ENCODE measurements at regions not wholly inside any gene's neighbourhood (a gene's known extent, or its start where the extent isn't known, plus 50 kb on each side); places are given as distances from the start of the nearest gene placed in this dataset.

DNA sequence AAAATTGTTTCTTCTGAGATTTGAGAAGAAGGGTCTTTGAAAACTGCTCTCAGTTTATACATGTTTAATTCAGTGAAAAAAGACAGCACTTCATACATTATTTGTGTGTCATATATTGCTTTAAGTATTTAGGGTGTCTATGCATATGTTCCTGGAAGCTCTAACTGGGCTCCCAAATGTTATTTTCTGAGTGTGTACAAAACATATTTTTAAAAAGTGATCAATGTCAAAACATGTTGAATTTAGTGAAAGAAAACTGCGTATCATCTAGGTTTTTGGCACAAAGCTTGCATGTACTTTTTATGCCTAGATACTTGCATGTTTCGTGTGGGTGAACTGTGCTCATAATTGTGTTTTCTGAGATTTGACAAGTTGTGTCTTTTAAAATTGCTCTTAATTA, 81.6 kb downstream of the ASCL4 start (continued):
- TF ChIP-seq, protein P1, sequence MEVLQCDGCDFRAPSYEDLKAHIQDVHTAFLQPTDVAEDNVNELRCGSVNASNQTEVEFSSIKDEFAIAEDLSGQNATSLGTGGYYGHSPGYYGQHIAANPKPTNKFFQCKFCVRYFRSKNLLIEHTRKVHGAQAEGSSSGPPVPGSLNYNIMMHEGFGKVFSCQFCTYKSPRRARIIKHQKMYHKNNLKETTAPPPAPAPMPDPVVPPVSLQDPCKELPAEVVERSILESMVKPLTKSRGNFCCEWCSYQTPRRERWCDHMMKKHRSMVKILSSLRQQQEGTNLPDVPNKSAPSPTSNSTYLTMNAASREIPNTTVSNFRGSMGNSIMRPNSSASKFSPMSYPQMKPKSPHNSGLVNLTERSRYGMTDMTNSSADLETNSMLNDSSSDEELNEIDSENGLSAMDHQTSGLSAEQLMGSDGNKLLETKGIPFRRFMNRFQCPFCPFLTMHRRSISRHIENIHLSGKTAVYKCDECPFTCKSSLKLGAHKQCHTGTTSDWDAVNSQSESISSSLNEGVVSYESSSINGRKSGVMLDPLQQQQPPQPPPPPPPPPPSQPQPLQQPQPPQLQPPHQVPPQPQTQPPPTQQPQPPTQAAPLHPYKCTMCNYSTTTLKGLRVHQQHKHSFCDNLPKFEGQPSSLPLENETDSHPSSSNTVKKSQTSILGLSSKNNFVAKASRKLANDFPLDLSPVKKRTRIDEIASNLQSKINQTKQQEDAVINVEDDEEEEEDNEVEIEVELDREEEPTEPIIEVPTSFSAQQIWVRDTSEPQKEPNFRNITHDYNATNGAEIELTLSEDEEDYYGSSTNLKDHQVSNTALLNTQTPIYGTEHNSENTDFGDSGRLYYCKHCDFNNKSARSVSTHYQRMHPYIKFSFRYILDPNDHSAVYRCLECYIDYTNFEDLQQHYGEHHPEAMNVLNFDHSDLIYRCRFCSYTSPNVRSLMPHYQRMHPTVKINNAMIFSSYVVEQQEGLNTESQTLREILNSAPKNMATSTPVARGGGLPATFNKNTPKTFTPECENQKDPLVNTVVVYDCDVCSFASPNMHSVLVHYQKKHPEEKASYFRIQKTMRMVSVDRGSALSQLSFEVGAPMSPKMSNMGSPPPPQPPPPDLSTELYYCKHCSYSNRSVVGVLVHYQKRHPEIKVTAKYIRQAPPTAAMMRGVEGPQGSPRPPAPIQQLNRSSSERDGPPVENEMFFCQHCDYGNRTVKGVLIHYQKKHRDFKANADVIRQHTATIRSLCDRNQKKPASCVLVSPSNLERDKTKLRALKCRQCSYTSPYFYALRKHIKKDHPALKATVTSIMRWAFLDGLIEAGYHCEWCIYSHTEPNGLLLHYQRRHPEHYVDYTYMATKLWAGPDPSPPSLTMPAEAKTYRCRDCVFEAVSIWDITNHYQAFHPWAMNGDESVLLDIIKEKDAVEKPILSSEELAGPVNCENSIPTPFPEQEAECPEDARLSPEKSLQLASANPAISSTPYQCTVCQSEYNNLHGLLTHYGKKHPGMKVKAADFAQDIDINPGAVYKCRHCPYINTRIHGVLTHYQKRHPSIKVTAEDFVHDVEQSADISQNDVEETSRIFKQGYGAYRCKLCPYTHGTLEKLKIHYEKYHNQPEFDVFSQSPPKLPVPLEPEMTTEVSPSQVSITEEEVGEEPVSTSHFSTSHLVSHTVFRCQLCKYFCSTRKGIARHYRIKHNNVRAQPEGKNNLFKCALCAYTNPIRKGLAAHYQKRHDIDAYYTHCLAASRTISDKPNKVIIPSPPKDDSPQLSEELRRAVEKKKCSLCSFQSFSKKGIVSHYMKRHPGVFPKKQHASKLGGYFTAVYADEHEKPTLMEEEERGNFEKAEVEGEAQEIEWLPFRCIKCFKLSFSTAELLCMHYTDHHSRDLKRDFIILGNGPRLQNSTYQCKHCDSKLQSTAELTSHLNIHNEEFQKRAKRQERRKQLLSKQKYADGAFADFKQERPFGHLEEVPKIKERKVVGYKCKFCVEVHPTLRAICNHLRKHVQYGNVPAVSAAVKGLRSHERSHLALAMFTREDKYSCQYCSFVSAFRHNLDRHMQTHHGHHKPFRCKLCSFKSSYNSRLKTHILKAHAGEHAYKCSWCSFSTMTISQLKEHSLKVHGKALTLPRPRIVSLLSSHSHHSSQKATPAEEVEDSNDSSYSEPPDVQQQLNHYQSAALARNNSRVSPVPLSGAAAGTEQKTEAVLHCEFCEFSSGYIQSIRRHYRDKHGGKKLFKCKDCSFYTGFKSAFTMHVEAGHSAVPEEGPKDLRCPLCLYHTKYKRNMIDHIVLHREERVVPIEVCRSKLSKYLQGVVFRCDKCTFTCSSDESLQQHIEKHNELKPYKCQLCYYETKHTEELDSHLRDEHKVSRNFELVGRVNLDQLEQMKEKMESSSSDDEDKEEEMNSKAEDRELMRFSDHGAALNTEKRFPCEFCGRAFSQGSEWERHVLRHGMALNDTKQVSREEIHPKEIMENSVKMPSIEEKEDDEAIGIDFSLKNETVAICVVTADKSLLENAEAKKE (CRISPR knock-in tag; IDR thresholded peaks at IDR 0.05), result no peak
- TF ChIP-seq, protein P2, sequence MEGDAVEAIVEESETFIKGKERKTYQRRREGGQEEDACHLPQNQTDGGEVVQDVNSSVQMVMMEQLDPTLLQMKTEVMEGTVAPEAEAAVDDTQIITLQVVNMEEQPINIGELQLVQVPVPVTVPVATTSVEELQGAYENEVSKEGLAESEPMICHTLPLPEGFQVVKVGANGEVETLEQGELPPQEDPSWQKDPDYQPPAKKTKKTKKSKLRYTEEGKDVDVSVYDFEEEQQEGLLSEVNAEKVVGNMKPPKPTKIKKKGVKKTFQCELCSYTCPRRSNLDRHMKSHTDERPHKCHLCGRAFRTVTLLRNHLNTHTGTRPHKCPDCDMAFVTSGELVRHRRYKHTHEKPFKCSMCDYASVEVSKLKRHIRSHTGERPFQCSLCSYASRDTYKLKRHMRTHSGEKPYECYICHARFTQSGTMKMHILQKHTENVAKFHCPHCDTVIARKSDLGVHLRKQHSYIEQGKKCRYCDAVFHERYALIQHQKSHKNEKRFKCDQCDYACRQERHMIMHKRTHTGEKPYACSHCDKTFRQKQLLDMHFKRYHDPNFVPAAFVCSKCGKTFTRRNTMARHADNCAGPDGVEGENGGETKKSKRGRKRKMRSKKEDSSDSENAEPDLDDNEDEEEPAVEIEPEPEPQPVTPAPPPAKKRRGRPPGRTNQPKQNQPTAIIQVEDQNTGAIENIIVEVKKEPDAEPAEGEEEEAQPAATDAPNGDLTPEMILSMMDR (conservative IDR thresholded peaks at IDR 0.05; ENCODE audit: low read depth in 2 of 2), result no peak
- TF ChIP-seq, protein P3, sequence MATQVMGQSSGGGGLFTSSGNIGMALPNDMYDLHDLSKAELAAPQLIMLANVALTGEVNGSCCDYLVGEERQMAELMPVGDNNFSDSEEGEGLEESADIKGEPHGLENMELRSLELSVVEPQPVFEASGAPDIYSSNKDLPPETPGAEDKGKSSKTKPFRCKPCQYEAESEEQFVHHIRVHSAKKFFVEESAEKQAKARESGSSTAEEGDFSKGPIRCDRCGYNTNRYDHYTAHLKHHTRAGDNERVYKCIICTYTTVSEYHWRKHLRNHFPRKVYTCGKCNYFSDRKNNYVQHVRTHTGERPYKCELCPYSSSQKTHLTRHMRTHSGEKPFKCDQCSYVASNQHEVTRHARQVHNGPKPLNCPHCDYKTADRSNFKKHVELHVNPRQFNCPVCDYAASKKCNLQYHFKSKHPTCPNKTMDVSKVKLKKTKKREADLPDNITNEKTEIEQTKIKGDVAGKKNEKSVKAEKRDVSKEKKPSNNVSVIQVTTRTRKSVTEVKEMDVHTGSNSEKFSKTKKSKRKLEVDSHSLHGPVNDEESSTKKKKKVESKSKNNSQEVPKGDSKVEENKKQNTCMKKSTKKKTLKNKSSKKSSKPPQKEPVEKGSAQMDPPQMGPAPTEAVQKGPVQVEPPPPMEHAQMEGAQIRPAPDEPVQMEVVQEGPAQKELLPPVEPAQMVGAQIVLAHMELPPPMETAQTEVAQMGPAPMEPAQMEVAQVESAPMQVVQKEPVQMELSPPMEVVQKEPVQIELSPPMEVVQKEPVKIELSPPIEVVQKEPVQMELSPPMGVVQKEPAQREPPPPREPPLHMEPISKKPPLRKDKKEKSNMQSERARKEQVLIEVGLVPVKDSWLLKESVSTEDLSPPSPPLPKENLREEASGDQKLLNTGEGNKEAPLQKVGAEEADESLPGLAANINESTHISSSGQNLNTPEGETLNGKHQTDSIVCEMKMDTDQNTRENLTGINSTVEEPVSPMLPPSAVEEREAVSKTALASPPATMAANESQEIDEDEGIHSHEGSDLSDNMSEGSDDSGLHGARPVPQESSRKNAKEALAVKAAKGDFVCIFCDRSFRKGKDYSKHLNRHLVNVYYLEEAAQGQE (IDR thresholded peaks at IDR 0.05; ENCODE audit: unreplicated experiment), result no peak
- no peak for TF ChIP-seq ZNF331 (CRISPR knock-in tag; IDR thresholded peaks at IDR 0.05; ENCODE audit: low read depth)
- TF ChIP-seq JUNB (IDR thresholded peaks at IDR 0.05; ENCODE audit: unreplicated experiment), result no peak
- no peak for TF ChIP-seq CREB1 (CRISPR knock-in tag; IDR thresholded peaks at IDR 0.05; ENCODE audit: low read depth)

Measured in GM23338 (cell line).